PC-3 (cell line): ENCODE measurements at regions not wholly inside any gene's neighbourhood (a gene's known extent, or its start where the extent isn't known, plus 50 kb on each side); places are given as distances from the start of the nearest gene placed in this dataset.

Source experiments
- EZH2 ChIP-seq: fragments of 300-600 bp; sonication (generic); IDR thresholded peaks from one replicate; pipeline ENCODE4 v1.6.1; 2017; ENCODE audit warnings: antibody characterized with exemption, mild to moderate bottlenecking, low read length; ENCODE audit not compliant: unreplicated experiment
- EZH2phosphoT487 ChIP-seq: fragments of 300-600 bp; sonication (generic); IDR thresholded peaks from 2 replicates; pipeline ENCODE4 v1.6.1; 2018; ENCODE audit warnings: mild to moderate bottlenecking, antibody characterized with exemption, low read length, borderline replicate concordance
- TF ChIP-seq, protein P1 (sequence below): fragments of 300-600 bp; sonication (generic); conservative IDR thresholded peaks from 2 replicates; pipeline ENCODE4 v1.5.1; 2017; ENCODE audit warnings: antibody characterized with exemption, low read depth, mild to moderate bottlenecking, low read length

- no peak for TF ChIP-seq EZH2
- TF ChIP-seq, protein P1, sequence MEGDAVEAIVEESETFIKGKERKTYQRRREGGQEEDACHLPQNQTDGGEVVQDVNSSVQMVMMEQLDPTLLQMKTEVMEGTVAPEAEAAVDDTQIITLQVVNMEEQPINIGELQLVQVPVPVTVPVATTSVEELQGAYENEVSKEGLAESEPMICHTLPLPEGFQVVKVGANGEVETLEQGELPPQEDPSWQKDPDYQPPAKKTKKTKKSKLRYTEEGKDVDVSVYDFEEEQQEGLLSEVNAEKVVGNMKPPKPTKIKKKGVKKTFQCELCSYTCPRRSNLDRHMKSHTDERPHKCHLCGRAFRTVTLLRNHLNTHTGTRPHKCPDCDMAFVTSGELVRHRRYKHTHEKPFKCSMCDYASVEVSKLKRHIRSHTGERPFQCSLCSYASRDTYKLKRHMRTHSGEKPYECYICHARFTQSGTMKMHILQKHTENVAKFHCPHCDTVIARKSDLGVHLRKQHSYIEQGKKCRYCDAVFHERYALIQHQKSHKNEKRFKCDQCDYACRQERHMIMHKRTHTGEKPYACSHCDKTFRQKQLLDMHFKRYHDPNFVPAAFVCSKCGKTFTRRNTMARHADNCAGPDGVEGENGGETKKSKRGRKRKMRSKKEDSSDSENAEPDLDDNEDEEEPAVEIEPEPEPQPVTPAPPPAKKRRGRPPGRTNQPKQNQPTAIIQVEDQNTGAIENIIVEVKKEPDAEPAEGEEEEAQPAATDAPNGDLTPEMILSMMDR = no peak
- no peak for TF ChIP-seq EZH2phosphoT487
Measured at GRCh38 chr13:95368998-95369397, 67.7 kb upstream of the ABCC4 start.
